Heart right ventricle (tissue), 16 donors: ENCODE measurements at regions not wholly inside any gene's neighbourhood (a gene's known extent, or its start where the extent isn't known, plus 50 kb on each side); places are given as distances from the start of the nearest gene placed in this dataset.

ENCODE experiments used
- ATAC-seq, 8 donors: fragments of 200-7000 bp; cut with Tn5 transposase; one replicate each; pipeline ENCODE4 v1.9.1; 2020; ENCODE audit warnings: mild to moderate bottlenecking in 8 of 8, moderate library complexity in 8 of 8, moderate number of reproducible peaks in 1 of 8
- DNase-seq, 2 donors: peaks; one replicate each; pipeline ENCODE4 v3.0.0-alpha.2; 2020
- H3K27ac ChIP-seq, 10 donors: fragments of 200-600 bp; sonication (generic) in 2 of 10; one replicate each; pipeline versions ENCODE4 v1.5.0 to v1.8.0; 2020 to 2022; ENCODE audit warnings: mild to moderate bottlenecking in 3 of 10
- H3K27me3 ChIP-seq, 7 donors: fragments of 200-600 bp; one replicate each; pipeline ENCODE4 v1.8.0; 2021 to 2022; ENCODE audit warnings: mild to moderate bottlenecking in 2 of 7
- H3K36me3 ChIP-seq, 9 donors: fragments of 200-600 bp; sonication (generic) in 1 of 9; one replicate each; pipeline versions ENCODE4 v1.5.0 to v1.8.0; 2020 to 2022; ENCODE audit warnings: mild to moderate bottlenecking in 2 of 9
- H3K4me1 ChIP-seq, 9 donors: fragments of 200-600 bp; sonication (generic) in 1 of 9; one replicate each; pipeline versions ENCODE4 v1.5.0 to v1.8.0; 2020 to 2022; ENCODE audit warnings: mild to moderate bottlenecking in 4 of 9
- H3K4me3 ChIP-seq, 10 donors: fragments of 200-600 bp; sonication (generic) in 2 of 10; one replicate each; pipeline versions ENCODE4 v1.5.0 to v1.8.0; 2020 to 2022; ENCODE audit warnings: mild to moderate bottlenecking in 7 of 10, moderate library complexity in 2 of 10
- H3K9me3 ChIP-seq, 11 donors: fragments of 200-600 bp in 10 of 11; sonication (generic) in 2 of 11; one replicate each; pipeline versions ENCODE4 v1.5.0 to v1.8.0; 2013 to 2022; ENCODE audit warnings: mild to moderate bottlenecking in 2 of 11, control low read depth in 1 of 11, moderate library complexity in 1 of 11
- CTCF ChIP-seq, 9 donors: fragments of 200-600 bp; sonication (generic) in 2 of 9; IDR thresholded peaks; one replicate each; pipeline versions ENCODE4 v1.5.0 to v1.8.0; 2021 to 2022; ENCODE audit warnings: antibody characterized with exemption in 9 of 9, mild to moderate bottlenecking in 5 of 9, moderate library complexity in 1 of 9
- WGBS, 2 donors: extraction: QIAGEN DNeasy Blood & Tissue Kit; methylation state at CpG; one replicate each; pipeline ENCODE4 v1.1.7; 2013; ENCODE audit warnings: inconsistent platforms in 1 of 2; 5-methylcytosine and 5-hydroxymethylcytosine counted together
- intact Hi-C, 10 donors: fragments of 100-400 bp; cut with DNase I; formaldehyde crosslinking; loops; one replicate each; pipeline versions ENCODE4 v1.11.1 to v1.14.2; 2022
- donor health status: Arrhythmogenic right ventricular cardiomyopathy.
- donor health status: ischemic (EF 13 %, LVEDD 7.1; RV severe dilation, severe dysfunction).
- donor health status: healthy with polysubstance abuse.
- donor health status: DM: no; HTN: yes; CAD: no.
- donor health status: DM: no; HTN: no; CAD: no.
- donor health status: ischemic (EF 25% LVEDD 6.9; RV normal size, moderate dysfunction).
- donor health status: ischemic (EF 25% LVEDD 5.7; RV mildly dilated, moderate dysfunction).
- donor health status: healthy.
- donor health status: DM: yes; HTN: yes; CAD: no.
- donor health status: Ischemic cardiomyopathy.
- donor health status: ischemic (EF 35%, LVEDD 5.7; RV mildly dilated, moderate dysfunction).
- donor health status: nonischemic (EF 11% LVEDD 7.7; RV severe dilation, severe dysfunction).
- donor health status: DM: yes; HTN: yes; CAD: no.
- donor health status: PGD.
- donor health status: ischemic (EF 29% LVEDD 5.4; RV normal size, mild dysfunction).
- donor health status: nonischemic (EF 23%, LVEDD 6.1; RV moderate dilation, normal function).

- Histone ChIP-seq H3K27ac (no peak overlapping the region), H3K27me3 (no peaks in the 10 kb centered on the region), H3K9me3 (peaks cover 0 to 7% (median 0%) of the 10 kb centered on the region in 11 donors), H3K4me1 (no peaks in the 10 kb centered on the region), H3K4me3 (no peak overlapping the region), H3K36me3 (no peaks in the 10 kb centered on the region)
- ATAC-seq (no peak), DNase-seq (no peak)
- no peak for TF ChIP-seq CTCF (IDR thresholded peaks at IDR 0.05)
- intact Hi-C loops: no loop called here
- 65 to 69% methylated on average over 2 of the region's 2 CpGs for WGBS, 2 donors
These were observed 184.3 kb upstream of the RGS18 start for GRCh38 chr1:191974004-191974403.

GRCh38 chr1:191977874-191978506 is 180.3 kb upstream of the RGS18 start:
- intact Hi-C loops: no loop called here
- WGBS, 2 donors: 96 to 98% methylated on average over 1 of the region's 1 CpG
- Histone ChIP-seq H3K9me3 (peaks cover 0 to 36% (median 10%) of the 10 kb centered on the region in 11 donors), H3K4me1 (no peaks in the 10 kb centered on the region), H3K27ac (no peak overlapping the region), H3K4me3 (no peak overlapping the region), H3K36me3 (no peaks in the 10 kb centered on the region), H3K27me3 (no peaks in the 10 kb centered on the region)
- no peak for TF ChIP-seq CTCF (IDR thresholded peaks at IDR 0.05)
- DNase-seq (no peak), ATAC-seq (no peak)

- no peaks in the 10 kb centered on the region for H3K27me3 ChIP-seq
- DNase-seq: no peak
- no peak for ATAC-seq
- H3K27ac ChIP-seq: no peak overlapping the region
- no peaks in the 10 kb centered on the region for H3K36me3 ChIP-seq
- no peak overlapping the region for H3K4me3 ChIP-seq
- 68 to 72% methylated on average over 6 of the region's 6 CpGs for WGBS, 2 donors
- H3K9me3 ChIP-seq: peaks cover 0 to 30% (median 11%) of the 10 kb centered on the region in 11 donors
- intact Hi-C loops: no loop called here
- no peaks in the 10 kb centered on the region for H3K4me1 ChIP-seq
- no peak for TF ChIP-seq CTCF (IDR thresholded peaks at IDR 0.05)
These were observed 173.4 kb upstream of the RGS18 start for GRCh38 chr1:191984856-191985255.

- DNase-seq (no peak), ATAC-seq (no peak)
- no peak for TF ChIP-seq CTCF (IDR thresholded peaks at IDR 0.05)
- H3K9me3 ChIP-seq: no peaks in the 10 kb centered on the region
- no peaks in the 10 kb centered on the region for H3K36me3 ChIP-seq
- H3K4me1 ChIP-seq: no peaks in the 10 kb centered on the region
- H3K27ac ChIP-seq: no peak overlapping the region
- intact Hi-C loops: loop anchor here in 3 of 10 donors (5.0 to 10.0 kb wide), 3 partner anchors 303 to 455 kb away; no protein-coding TSS in a partner anchor
- H3K27me3 ChIP-seq: no peaks in the 10 kb centered on the region
- H3K4me3 ChIP-seq: no peak overlapping the region
These were observed 166.1 kb upstream of the RGS18 start for GRCh38 chr1:191992118-191992517.
